Kidney capillary endothelial cell (primary cell): ENCODE measurements at regions not wholly inside any gene's neighbourhood (a gene's known extent, or its start where the extent isn't known, plus 50 kb on each side); places are given as distances from the start of the nearest gene placed in this dataset.

Experiments
- DNase-seq: peaks from one replicate; pipeline ENCODE4 v3.0.0-alpha.2; 2018; ENCODE audit warnings: low spot score

- no peak for DNase-seq
These were observed 385.4 kb downstream of the TMEM135 start for GRCh38 chr11:87423161-87423560.

DNA sequence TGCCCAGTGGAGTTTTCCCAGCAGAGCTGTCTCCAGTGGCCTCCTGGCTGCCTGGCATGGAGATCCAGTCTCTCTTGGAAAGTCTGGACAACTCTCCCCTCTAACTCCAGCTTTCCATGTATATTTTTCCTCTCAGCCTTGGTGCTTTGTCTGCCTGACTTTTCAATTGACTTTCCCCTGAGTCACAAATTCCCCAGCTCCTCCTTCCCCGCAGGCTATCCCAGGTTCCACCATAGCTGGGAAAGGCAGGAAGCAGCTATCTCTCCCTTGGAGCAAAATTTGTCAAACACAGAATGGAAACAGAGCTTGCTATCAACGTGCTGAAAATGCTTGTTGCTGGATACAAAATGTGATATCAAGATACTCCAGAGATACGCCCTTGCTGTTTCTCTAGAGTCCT lies 384.8 kb downstream of the TMEM135 start:
- no peak for DNase-seq

- DNase-seq: peak; percentile 89
These were observed 383.7 kb downstream of the TMEM135 start for GRCh38 chr11:87421422-87421821.

DNA sequence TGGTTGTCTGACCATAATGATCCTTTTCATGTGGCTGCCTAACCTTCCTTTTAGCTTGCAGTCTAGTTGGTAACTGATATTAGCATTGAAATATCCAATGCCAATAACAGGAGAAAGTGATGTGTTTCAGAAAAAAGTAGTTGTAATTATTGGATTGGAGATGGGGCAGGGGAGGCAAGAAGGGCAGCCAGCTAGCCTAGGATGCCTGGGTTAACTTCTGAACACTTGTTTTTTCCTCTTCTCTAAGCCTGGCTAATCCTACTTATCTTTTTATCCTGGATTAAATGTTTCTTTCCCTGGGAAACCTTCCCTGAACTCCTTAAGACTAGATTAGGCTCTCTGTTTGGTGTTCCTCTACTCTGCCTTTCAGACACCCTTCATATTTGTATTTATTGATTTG lies 380.2 kb downstream of the TMEM135 start:
- no peak for DNase-seq

GRCh38 chr11:87405843-87406242 lies 368.1 kb downstream of the TMEM135 start:
- DNase-seq: no peak

DNA sequence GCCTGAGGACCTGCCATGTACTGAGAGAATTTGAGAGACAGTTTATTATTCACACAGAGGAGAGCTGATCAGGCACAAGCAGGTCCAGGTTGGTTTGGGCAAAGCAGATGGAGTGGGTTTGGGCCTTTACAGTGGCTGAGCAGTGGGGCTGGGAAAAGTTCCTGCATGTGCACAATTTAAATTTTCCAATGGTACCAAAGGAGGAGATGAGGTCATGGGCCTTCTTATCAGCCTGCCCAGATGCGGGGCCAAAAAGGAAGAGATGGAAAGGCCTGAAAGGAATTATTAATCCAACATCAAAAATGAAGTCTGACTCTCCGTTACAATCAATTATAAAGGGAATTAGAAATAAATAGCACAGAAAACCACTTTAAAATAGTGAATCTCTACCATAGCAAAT lies 367.6 kb downstream of the TMEM135 start:
- DNase-seq: no peak

GRCh38 chr11:87401653-87402052 lies 363.9 kb downstream of the TMEM135 start:
- no peak for DNase-seq

GRCh38 chr11:87399341-87399740 lies 361.6 kb downstream of the TMEM135 start:
- no peak for DNase-seq

- DNase-seq: no peak
These were observed 361.2 kb downstream of the TMEM135 start for GRCh38 chr11:87398931-87399330.

DNA sequence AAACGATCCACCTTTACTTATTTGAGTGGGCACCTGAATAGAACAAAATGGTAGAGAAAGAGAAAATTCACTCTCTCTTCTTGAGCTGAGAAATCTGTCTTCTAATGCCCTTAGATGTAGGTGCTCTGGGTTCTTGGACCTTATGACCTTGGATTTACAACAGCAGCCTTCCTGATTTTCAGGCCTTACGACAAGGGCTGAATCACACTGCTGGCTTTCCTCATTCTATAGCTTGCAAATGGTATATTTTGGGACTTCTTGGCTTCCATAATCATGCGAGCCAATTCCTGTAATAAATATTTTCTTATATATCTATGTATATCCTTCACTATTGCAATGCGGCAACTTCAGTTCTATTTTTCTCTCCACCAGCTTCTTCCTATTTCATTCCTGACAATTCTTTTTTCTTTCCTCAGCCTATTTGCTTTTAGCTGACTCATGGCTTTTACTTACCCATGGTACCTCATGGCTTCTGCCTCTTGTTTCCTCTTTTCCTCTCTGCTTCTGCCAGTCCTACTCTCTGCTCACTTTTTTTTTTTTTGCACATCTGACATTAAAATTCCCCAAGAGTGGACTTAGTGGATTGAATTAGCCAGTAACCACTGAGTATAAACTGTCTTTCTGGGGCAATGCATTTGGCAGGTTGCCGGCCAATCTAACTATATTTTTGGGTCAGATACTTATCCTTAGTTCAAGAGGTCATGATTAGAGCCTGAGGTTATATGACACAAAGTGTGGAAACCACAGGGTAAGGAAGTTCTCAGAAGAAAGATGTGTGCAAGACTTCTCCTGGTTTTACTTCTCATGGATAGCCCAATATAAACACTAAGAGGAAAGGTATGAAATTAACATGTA lies 359.5 kb downstream of the TMEM135 start:
- no peak for DNase-seq

GRCh38 chr11:87394924-87395323 lies 357.2 kb downstream of the TMEM135 start:
- DNase-seq: no peak

- no peak for DNase-seq
These were observed 354.9 kb downstream of the TMEM135 start for GRCh38 chr11:87392665-87393064.

DNA sequence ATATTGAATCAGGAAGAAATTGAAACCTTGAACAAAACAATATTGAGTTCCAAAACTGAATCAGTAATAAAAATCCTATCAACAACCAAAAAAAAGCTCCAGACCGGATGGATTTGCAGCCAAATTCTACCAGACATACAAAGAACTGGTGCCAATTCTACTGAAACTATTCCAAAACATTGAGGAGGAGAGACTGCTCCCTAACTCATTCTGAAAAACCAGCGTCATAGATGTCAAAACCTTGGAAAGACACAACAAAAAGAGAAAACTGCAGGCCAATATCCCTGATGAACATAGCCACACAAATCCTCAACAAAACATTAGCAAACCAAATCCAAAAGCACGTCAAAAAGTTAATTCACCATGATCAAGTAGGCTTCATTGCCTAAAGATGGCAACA lies 353.8 kb downstream of the TMEM135 start:
- no peak for DNase-seq

DNA sequence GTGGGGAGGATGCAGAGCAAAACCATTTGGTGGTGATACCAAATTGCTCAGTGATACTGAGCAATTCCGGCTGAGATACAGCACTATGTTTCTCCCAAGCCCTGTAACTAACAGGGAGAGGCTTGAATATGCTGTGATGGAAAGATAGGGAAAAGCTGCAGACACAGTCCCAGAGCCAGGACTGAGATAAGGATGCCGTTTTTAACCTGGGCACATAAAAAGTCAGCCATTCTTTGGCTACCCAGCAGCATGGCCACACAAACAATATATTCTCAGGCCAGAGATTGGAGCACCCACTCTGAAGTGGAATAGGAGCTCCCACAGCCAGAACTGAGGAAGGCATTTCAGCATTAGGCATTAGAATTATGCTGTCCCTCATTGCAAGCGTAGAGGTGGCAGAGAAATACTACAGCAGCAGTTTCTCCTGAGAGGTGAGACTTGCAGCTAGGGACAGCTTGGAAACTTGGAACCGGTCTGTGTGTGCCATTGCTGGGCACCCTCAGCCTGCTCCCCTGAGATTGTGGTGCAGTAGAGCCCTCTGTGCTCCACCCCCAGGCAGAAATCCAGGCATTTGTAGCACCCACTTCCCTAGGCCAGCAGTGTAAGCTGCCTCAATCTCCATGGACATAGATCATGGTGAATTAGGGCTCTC lies 346.5 kb downstream of the TMEM135 start:
- DNase-seq: no peak

- DNase-seq: no peak
These were observed 336.5 kb downstream of the TMEM135 start for GRCh38 chr11:87374038-87374807.
